ENCODE measurements at regions not wholly inside any gene's neighbourhood (a gene's known extent, or its start where the extent isn't known, plus 50 kb on each side); places are given as distances from the start of the nearest gene placed in this dataset.

DNA sequence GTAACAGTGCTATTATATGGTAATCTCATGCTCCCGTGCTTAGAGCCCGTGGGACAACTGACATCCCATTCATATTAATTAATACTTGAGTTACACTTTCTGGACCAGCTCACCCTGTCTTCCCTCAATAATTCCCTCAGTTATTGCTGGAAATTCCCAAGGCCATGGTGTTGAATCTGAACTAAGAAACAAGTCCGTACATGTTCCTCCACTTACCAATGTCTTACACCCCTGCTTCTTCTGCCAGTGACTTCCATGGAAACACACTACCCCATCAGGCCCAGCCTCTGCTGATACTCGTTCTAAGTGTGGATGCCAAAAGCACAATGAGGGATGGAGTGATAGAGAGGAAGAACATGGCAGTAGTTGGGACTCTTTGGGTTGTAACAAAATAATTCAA, 193.7 kb downstream of the RND3 start:
- H4K20me1 ChIP-seq (ENCODE audit: insufficient read depth), result no peaks in the 10 kb centered on the region
- no peaks in the 10 kb centered on the region for H3K79me2 ChIP-seq (ENCODE audit: insufficient read depth)

DNA sequence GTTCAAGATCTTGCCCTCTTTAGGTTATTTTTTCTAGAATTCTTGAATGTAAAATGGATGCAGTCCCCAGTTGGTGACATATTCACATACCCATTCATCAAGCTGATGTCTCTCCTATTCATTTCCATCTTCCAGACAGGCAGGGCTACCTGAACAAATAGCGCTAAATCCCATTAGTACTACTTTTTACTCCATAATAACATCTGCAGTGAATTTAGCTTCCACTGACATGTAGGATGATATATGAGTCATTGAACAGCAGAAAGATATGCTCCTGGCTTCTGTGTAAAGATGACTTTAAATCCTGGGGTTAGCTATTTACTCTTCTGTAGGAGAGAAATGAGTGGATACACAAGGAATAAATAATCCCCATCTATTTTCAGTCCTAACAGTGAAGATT, 194.7 kb downstream of the RND3 start:
- H3K4me3 ChIP-seq, result no peak overlapping the region
- H3F3A ChIP-seq (ENCODE audit: insufficient read depth), result peaks cover 22% of the 10 kb centered on the region; the same call in 1 of the 2 replicates
- H3K27me3 ChIP-seq (replicated peaks; ENCODE audit: insufficient read depth), result no peaks in the 10 kb centered on the region
- H4K20me1 ChIP-seq (ENCODE audit: insufficient read depth), result no peaks in the 10 kb centered on the region
- no peak for TF ChIP-seq EZH2phosphoT487 (IDR thresholded peaks at IDR 0.05; ENCODE audit: insufficient read depth, low read depth)
- TF ChIP-seq EZH2 (IDR thresholded peaks at IDR 0.05; ENCODE audit: insufficient read depth, poor library complexity, severe bottlenecking), result no peak
- no peak overlapping the region for H3K4me2 ChIP-seq (ENCODE audit: unreplicated experiment)
- H3K36me3 ChIP-seq (ENCODE audit: low read depth), result no peaks in the 10 kb centered on the region
- in situ Hi-C loops (cut with MboI), result no loop called here
- no peaks in the 10 kb centered on the region for H3K9me3 ChIP-seq (ENCODE audit: low read depth)
- no peak overlapping the region for H3K9ac ChIP-seq
- no peak overlapping the region for H3K27ac ChIP-seq
- H2AFZ ChIP-seq, result no peak overlapping the region
- 57 to 61% methylated on average over 1 of the region's 1 CpG for WGBS, 2 experiments (ENCODE audit: low coverage in 1 of 2, low lambda C conversion rate in 2 of 2, missing lambda C conversion rate in 2 of 2)
- peaks cover 11% of the 10 kb centered on the region for H3K4me1 ChIP-seq (ENCODE audit: insufficient read depth)
- peak; percentile 39 for DNase-seq
- no peaks in the 10 kb centered on the region for H3K9me2 ChIP-seq (ENCODE audit: insufficient read depth)
- H3K79me2 ChIP-seq (ENCODE audit: insufficient read depth), result no peaks in the 10 kb centered on the region

More for the DNA sequence above, 193.7 kb downstream of the RND3 start:
- Histone ChIP-seq H3K9ac (no peak overlapping the region), H3K9me3 (ENCODE audit: low read depth) (no peaks in the 10 kb centered on the region), H3K36me3 (ENCODE audit: low read depth) (no peaks in the 10 kb centered on the region), H3K4me1 (ENCODE audit: insufficient read depth) (peaks cover 11% of the 10 kb centered on the region), H2AFZ (no peak overlapping the region), H3K9me2 (ENCODE audit: insufficient read depth) (no peaks in the 10 kb centered on the region), H3F3A (ENCODE audit: insufficient read depth) (peaks cover 22% of the 10 kb centered on the region; the same call in 1 of the 2 replicates), H3K27ac (no peak overlapping the region), H3K4me3 (no peak overlapping the region), H3K27me3 (replicated peaks; ENCODE audit: insufficient read depth) (no peaks in the 10 kb centered on the region), H3K4me2 (ENCODE audit: unreplicated experiment) (no peak overlapping the region)
- TF ChIP-seq EZH2phosphoT487 (IDR thresholded peaks at IDR 0.05; ENCODE audit: insufficient read depth, low read depth), result no peak
- TF ChIP-seq EZH2 (IDR thresholded peaks at IDR 0.05; ENCODE audit: insufficient read depth, poor library complexity, severe bottlenecking), result no peak
- in situ Hi-C loops (cut with MboI), result no loop called here
- DNase-seq, result no peak
- 82 to 85% methylated on average over 4 of the region's 4 CpGs for WGBS, 2 experiments (ENCODE audit: low coverage in 1 of 2, low lambda C conversion rate in 2 of 2, missing lambda C conversion rate in 2 of 2)

DNA sequence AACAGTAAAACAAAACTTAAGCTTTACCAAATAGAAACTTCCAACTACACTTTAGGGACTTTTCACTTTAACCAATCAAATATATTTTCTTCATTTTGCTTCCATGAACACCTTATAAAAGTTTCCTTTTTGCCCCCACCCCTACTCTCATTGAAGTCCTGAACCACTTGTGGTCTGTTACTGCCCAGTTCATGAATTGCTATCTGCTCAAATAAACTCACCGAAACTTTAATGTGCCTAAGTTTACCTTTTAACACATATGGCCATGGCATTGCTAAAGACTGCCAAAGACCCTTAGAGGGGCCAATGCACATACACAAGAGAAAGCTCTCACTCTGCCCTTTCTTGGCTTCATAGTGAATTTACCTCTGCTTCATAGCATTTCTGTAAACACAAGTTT, 195.3 kb downstream of the RND3 start:
- no peaks in the 10 kb centered on the region for H3K79me2 ChIP-seq (ENCODE audit: insufficient read depth)
- TF ChIP-seq EZH2phosphoT487 (IDR thresholded peaks at IDR 0.05; ENCODE audit: insufficient read depth, low read depth) (no peak), EZH2 (IDR thresholded peaks at IDR 0.05; ENCODE audit: insufficient read depth, poor library complexity, severe bottlenecking) (no peak)
- H3K9me2 ChIP-seq (ENCODE audit: insufficient read depth), result no peaks in the 10 kb centered on the region
- no peak overlapping the region for H3K9ac ChIP-seq
- H3K27ac ChIP-seq, result no peak overlapping the region
- DNase-seq, result no peak
- WGBS, 2 experiments (ENCODE audit: low coverage in 1 of 2, low lambda C conversion rate in 2 of 2, missing lambda C conversion rate in 2 of 2), result 94 to 95% methylated on average over 1 of the region's 1 CpG
- no peak overlapping the region for H2AFZ ChIP-seq
- peaks cover 7% of the 10 kb centered on the region for H3K4me1 ChIP-seq (ENCODE audit: insufficient read depth)
- H4K20me1 ChIP-seq (ENCODE audit: insufficient read depth), result no peaks in the 10 kb centered on the region
- H3K36me3 ChIP-seq (ENCODE audit: low read depth), result no peaks in the 10 kb centered on the region
- no peaks in the 10 kb centered on the region for H3K9me3 ChIP-seq (ENCODE audit: low read depth)
- in situ Hi-C loops (cut with MboI), result no loop called here
- H3F3A ChIP-seq (ENCODE audit: insufficient read depth), result peaks cover 18% of the 10 kb centered on the region; the same call in 1 of the 2 replicates
- H3K4me2 ChIP-seq (ENCODE audit: unreplicated experiment), result no peak overlapping the region
- no peaks in the 10 kb centered on the region for H3K27me3 ChIP-seq (replicated peaks; ENCODE audit: insufficient read depth)
- H3K4me3 ChIP-seq, result no peak overlapping the region

DNA sequence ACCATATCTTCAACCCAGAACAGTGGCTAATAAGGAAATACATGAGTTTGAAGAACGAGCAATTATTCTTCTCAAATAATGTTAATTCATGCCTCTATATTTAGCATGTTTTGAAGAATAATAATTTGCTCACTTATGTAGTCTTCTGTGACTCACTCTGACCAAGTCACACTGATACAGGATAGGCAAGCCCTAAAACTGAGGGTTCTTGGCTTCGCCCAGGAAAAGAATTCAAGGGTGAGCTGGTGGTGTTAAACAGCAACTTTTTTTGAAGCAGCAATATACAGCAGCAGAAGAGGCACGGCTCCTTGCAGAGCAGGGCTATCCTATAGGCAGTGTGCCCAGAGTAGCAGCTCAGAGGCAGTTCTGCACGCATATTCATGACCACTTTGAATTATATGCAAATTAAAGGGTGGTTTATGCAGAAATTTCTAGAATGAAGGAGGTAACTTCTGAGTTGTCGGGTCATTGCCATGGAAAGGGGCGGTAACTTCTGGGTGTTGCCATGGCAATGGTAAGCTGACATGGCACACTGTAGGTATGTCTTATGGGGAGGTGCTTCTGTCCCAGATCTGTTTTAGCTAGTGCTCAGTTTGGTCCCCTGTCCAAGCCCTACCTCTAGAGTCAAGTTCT, 200.6 kb downstream of the RND3 start:
- 70 to 74% methylated on average over 6 of the region's 6 CpGs for WGBS, 2 experiments (ENCODE audit: low coverage in 1 of 2, low lambda C conversion rate in 2 of 2, missing lambda C conversion rate in 2 of 2)
- no peaks in the 10 kb centered on the region for H3K27me3 ChIP-seq (replicated peaks; ENCODE audit: insufficient read depth)
- peak; percentile 45 for DNase-seq
- H3K27ac ChIP-seq, result no peak overlapping the region
- H3K36me3 ChIP-seq (ENCODE audit: low read depth), result no peaks in the 10 kb centered on the region
- H3F3A ChIP-seq (ENCODE audit: insufficient read depth), result peaks cover 6% of the 10 kb centered on the region; the same call in 1 of the 2 replicates
- H3K4me2 ChIP-seq (ENCODE audit: unreplicated experiment), result no peak overlapping the region
- H3K9me2 ChIP-seq (ENCODE audit: insufficient read depth), result no peaks in the 10 kb centered on the region
- H3K9me3 ChIP-seq (ENCODE audit: low read depth), result no peaks in the 10 kb centered on the region
- no peak overlapping the region for H3K4me3 ChIP-seq
- TF ChIP-seq EZH2 (IDR thresholded peaks at IDR 0.05; ENCODE audit: insufficient read depth, poor library complexity, severe bottlenecking) (no peak), EZH2phosphoT487 (IDR thresholded peaks at IDR 0.05; ENCODE audit: insufficient read depth, low read depth) (no peak)
- in situ Hi-C loops (cut with MboI), result no loop called here
- H2AFZ ChIP-seq, result no peak overlapping the region
- peaks cover 15% of the 10 kb centered on the region for H3K4me1 ChIP-seq (ENCODE audit: insufficient read depth)
- no peaks in the 10 kb centered on the region for H4K20me1 ChIP-seq (ENCODE audit: insufficient read depth)
- no peak overlapping the region for H3K9ac ChIP-seq
- no peaks in the 10 kb centered on the region for H3K79me2 ChIP-seq (ENCODE audit: insufficient read depth)
